ENCODE measurements at regions not wholly inside any gene's neighbourhood (a gene's known extent, or its start where the extent isn't known, plus 50 kb on each side); places are given as distances from the start of the nearest gene placed in this dataset.

DNA sequence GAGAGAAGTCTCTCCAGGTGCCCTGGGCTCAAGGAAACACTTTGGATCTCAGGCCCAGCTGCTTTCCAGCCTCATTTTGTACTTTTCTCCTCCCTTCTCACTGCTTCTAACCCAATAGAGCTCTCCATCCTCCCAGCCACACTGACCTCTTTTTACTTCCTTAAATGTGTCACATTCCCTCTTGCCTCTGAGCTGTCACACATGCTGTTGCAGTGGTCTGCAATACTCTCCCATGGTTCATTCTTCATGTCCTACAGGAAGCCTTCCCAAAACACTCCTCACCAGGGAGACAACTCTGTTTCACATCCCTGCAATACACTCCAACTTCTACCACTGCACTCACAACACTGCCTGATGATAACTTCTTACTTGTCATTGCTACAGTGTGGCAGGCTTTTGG is 242.1 kb upstream of the DYNLRB2 start:
- TF ChIP-seq, protein P1, sequence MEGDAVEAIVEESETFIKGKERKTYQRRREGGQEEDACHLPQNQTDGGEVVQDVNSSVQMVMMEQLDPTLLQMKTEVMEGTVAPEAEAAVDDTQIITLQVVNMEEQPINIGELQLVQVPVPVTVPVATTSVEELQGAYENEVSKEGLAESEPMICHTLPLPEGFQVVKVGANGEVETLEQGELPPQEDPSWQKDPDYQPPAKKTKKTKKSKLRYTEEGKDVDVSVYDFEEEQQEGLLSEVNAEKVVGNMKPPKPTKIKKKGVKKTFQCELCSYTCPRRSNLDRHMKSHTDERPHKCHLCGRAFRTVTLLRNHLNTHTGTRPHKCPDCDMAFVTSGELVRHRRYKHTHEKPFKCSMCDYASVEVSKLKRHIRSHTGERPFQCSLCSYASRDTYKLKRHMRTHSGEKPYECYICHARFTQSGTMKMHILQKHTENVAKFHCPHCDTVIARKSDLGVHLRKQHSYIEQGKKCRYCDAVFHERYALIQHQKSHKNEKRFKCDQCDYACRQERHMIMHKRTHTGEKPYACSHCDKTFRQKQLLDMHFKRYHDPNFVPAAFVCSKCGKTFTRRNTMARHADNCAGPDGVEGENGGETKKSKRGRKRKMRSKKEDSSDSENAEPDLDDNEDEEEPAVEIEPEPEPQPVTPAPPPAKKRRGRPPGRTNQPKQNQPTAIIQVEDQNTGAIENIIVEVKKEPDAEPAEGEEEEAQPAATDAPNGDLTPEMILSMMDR (IDR thresholded peaks at IDR 0.05), result no peak
- Histone ChIP-seq H3K9me3 (no peaks in the 10 kb centered on the region), H3K36me3 (no peaks in the 10 kb centered on the region), H3K27ac (no peak overlapping the region), H3K4me1 (no peaks in the 10 kb centered on the region), H3K4me3 (no peak overlapping the region), H3K27me3 (no peaks in the 10 kb centered on the region)
- DNase-seq (no peak), ATAC-seq (no peak)
- intact Hi-C loops (cut with DNase I), result no loop called here

DNA sequence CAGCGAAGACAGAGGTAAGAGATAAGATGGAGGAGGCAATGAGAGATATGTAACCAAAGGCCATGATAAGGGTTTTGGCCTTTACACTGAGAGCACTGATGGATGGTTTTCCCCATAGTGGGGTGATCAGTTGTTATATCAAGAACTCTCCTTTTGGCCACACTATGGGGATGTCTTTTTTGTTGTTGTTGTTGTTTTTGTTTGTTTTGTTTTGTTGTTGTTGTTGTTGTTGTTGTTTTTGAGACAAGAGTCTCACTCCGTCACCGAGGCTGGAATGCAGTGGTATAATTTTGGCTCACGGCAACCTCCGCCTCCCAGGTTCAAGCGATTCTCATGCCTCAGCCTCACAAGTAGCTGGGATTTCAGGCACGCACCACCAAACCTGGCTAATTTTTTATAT is 244.8 kb upstream of the DYNLRB2 start:
- ATAC-seq (no peak), DNase-seq (no peak)
- Histone ChIP-seq H3K27ac (no peak overlapping the region), H3K27me3 (no peaks in the 10 kb centered on the region), H3K4me3 (no peak overlapping the region), H3K9me3 (no peaks in the 10 kb centered on the region), H3K36me3 (no peaks in the 10 kb centered on the region), H3K4me1 (no peaks in the 10 kb centered on the region)
- intact Hi-C loops (cut with DNase I), result no loop called here
- TF ChIP-seq, protein P1 (IDR thresholded peaks at IDR 0.05), result no peak

DNA sequence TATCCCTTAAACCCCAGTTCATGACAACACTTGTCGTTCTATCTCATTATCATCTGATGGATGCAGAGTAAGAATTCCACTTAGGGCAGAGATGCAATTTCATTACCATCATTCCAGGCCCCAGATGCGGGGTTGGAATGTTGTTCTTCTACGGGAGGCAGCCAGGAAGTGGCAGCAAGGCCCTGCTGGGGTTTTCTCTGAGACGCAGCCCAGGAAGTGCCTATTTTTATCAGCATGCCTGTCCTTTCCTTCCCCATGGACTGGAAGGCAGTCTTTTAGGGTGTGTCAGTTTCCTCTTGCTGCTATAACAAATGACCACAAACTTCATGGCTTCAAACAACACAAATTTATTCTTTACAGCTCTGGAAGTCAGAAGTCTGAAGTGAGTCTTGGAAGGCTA is 246.6 kb upstream of the DYNLRB2 start:
- ATAC-seq, result no peak
- no peak overlapping the region for H3K4me3 ChIP-seq
- H3K9me3 ChIP-seq, result no peaks in the 10 kb centered on the region
- TF ChIP-seq, protein P1 (IDR thresholded peaks at IDR 0.05), result no peak
- DNase-seq, result no peak
- no peaks in the 10 kb centered on the region for H3K36me3 ChIP-seq
- no peaks in the 10 kb centered on the region for H3K27me3 ChIP-seq
- H3K27ac ChIP-seq, result no peak overlapping the region
- intact Hi-C loops (cut with DNase I), result no loop called here
- H3K4me1 ChIP-seq, result no peaks in the 10 kb centered on the region

DNA sequence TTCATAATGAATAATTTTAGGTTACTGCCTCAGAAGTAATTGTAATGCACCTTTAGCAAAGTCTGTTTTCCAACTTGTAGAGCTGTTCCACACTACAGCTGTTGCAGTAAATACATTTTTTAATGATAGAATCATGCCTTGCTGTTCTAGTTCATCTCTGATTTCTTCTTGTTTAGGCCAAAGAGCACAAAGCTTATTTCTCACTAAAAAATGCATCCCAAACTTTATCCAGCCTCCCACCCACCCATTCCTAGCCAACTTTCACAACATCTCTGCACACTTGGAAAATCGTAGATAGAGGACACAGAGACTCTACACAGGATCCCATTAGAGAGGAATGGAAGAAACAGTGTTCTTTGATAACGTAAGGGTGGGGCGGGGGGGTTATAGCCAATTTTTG is 252.2 kb upstream of the DYNLRB2 start:
- no peak for ATAC-seq
- TF ChIP-seq, protein P1 (IDR thresholded peaks at IDR 0.05), result no peak
- Histone ChIP-seq H3K9me3 (no peaks in the 10 kb centered on the region), H3K4me1 (no peaks in the 10 kb centered on the region), H3K27ac (no peak overlapping the region), H3K4me3 (no peak overlapping the region), H3K36me3 (no peaks in the 10 kb centered on the region), H3K27me3 (no peaks in the 10 kb centered on the region)
- intact Hi-C loops (cut with DNase I), result no loop called here
- DNase-seq, result no peak

DNA sequence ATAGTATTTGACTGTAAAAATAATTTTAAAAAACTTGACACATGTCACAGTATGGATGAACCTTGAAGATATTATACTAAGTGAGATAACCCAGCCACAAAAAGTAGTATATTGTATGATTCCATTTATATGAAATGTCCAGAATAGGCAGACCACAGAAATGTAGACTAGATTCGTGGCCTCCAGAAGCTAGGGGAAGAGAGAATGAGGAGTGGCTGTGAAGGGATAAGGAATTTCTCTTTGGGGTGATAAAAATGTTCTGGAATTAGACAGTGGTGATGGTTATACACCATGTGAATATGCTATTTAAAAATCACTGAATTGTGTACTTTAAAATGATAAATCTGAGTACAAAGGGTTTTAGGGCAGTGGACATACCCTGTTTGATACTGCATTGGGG is 253.1 kb upstream of the DYNLRB2 start:
- intact Hi-C loops (cut with DNase I), result no loop called here
- ATAC-seq (no peak), DNase-seq (no peak)
- Histone ChIP-seq H3K27me3 (no peaks in the 10 kb centered on the region), H3K27ac (no peak overlapping the region), H3K36me3 (no peaks in the 10 kb centered on the region), H3K4me1 (no peaks in the 10 kb centered on the region), H3K4me3 (no peak overlapping the region), H3K9me3 (no peaks in the 10 kb centered on the region)
- TF ChIP-seq, protein P1 (IDR thresholded peaks at IDR 0.05), result no peak

DNA sequence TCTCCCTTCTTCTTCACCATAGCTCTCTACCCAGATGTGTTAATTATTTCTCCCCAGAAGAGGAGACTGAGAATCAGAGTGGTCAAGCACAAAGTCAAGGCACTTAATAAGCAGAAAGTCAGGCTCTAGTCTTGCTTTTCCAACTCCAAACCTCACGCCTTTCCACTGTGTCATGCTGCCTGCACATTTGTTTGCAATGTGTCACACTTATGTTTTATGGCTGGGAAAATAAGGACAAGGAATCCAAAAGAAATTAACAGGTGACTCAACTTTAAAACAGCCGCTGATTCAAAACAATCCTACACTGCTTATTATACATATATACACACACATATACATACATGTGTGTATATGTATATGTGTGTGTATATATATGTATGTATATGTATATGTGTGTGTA is 255.7 kb upstream of the DYNLRB2 start:
- ATAC-seq (no peak), DNase-seq (no peak)
- no peaks in the 10 kb centered on the region for H3K4me1 ChIP-seq
- intact Hi-C loops (cut with DNase I), result no loop called here
- no peaks in the 10 kb centered on the region for H3K9me3 ChIP-seq
- H3K27me3 ChIP-seq, result no peaks in the 10 kb centered on the region
- H3K36me3 ChIP-seq, result no peaks in the 10 kb centered on the region
- H3K27ac ChIP-seq, result no peak overlapping the region
- TF ChIP-seq, protein P1 (IDR thresholded peaks at IDR 0.05), result no peak
- no peak overlapping the region for H3K4me3 ChIP-seq

Measured in upper lobe of right lung (tissue), 1 donor.